DMS79 treated with DMSO at 0.1 percent for 48 hours (cell line): ENCODE measurements at regions not wholly inside any gene's neighbourhood (a gene's known extent, or its start where the extent isn't known, plus 50 kb on each side); places are given as distances from the start of the nearest gene placed in this dataset.
"Not testable (repeated sequence)": the region's sequence is repeated elsewhere in the genome, so short reads cannot be mapped to it uniquely, and the experiment has no call there.

Source experiments
- DNase-seq: peaks from one replicate; lab custom pipeline; 2025; lab: John Stamatoyannopoulos, UW

DNA sequence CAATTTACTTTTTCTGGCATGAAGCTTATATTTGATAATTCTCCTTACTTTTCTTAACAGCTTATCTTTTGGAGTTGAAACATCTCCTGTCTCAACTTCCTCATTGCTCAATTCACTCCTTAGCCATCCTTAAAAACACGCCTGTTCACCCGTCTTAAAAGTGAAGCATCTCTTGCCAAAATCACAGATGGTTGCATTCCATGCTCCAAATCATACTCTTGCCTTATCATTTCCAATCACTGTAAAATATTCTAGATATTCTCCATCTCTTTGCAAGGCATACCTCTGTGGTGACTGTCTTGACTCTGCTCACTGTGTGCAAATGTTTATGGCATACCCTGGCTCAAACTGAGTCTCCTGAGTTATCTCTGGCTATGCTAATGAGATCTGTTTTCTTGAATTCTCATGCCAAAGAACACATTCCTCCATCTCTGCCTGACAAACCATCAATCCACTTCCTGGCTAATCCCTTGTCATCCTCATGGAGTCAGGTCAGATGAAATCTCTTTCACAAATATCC is 1393.3 kb downstream of the CDY2B start:
- DNase-seq: no peak

DNA sequence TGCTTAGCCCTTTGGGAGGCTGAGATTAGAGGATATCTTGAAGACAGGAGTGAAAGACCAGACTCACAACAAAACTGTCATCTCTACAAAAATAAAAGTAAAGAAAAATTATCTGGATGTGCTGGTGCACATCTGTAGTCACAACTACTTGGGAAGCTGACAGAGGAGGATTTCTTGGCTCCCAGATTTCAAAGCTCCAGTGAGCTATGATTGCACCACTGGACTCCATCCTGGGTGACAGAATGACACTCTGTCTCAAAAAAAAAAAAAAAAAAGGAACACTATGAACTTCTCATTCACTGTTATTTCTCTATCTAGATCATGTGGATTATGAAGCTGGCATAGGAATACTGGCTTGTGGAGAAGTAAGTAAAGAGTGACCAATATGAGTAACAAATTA is 1400.0 kb downstream of the CDY2B start:
- DNase-seq: no peak

DNA sequence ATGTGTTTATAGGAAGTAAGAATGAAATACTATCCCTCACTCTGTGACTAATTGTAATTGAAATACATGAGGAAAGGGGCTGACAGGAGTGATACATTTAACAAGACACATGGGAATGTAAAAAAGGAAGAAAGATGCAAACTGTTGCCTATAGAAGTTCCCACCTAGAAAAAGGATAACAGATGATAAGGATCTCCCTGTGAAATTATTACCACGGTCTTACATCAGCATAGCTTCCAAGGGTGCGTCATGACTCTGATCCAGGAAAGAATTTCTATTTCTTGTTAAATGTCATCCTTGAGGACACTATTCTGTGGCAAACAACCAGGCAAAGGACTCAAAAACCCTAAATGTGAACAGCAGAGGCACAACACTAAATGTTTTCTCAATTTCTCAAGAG is 1406.0 kb downstream of the CDY2B start:
- no peak for DNase-seq

DNA sequence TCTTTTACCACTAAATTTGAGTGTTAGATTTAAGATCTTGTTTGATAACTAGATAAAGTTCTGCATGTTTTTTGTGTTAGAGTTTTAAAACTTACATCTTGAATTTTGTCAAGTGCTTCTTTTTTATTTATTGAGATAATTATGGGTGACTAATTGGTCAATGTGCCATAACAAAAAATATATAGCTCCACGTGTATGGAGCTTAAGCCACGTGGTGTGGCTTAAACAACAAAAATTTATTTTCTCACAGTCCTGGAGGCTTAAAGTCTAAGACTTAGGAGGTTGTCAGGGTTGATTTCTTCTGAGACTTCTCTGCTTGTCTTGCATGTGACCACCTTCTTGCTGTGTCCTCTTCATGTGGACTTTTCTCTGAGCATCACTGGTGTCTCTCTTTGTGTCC is 1425.2 kb downstream of the CDY2B start:
- no peak for DNase-seq

DNA sequence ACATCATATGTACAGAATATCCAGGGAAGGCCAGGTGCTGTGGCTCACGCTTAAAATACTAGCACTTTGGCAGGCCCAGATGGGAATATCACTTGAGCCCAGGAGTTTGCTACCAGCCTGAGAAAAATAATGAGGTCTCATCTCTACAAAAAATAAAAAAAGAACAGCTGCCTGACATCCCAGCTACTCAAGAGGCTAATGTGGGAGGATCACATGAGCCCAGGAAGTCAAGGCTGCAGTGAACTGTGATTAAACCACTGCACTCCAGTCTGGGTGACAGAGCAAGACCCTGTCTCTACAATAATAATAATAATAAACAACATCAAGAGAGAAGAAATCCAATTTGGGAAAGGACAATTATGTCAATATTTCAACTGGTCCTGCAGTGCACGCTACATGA is 1433.9 kb downstream of the CDY2B start:
- DNase-seq: no peak

DNA sequence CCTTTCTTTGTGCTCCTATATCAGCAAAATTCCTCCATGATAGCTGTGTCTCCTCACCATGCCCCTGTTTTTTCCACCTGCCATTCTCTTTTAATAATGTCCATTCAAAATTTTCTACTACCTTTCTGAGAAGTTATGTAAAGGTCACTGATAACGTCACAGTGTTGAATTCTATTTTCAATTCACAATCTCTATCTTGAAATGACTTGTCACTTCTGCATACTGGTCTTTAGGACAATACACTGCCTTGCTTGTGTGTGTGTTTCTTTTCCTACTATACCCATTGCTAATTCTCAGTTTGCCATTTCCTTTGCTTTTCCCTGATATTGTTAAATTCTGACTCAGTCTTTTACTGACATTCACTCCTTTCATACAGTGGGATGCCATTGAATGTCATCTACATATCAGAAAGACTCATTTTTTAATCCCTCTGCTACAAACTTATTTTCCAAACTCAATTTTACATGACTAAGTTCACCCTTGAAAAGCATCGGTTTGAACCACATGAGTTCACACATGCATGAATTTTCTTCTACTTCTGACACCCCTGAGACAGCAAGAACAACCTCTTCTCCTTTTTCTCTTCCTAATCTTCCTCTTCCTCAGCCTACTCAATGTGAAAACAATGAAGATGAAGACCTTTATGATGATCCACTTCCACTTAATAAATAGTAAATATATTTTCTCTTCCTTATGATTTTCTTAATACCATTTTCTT is 1470.7 kb downstream of the CDY2B start:
- not testable (repeated sequence) for DNase-seq

DNA sequence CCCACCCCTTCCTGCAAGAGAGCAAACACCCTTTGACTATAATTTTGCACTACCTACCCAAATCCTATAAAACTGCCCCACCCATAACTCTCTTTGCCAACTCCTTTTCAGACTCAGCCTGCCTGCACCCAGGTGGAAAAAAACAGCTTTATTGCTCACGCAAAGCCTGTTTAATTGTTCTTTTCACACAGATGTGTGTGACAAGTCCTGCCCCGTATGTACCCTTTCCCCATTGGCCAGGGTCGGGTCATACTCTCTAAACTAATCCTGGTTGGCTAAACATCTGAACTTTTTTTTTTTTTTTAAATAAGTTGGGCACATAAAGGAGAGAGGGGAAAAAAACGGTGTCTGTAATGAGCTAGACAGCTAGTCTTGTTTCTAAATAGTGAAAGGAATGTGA is 1500.6 kb downstream of the CDY2B start:
- DNase-seq: not testable (repeated sequence)

DNA sequence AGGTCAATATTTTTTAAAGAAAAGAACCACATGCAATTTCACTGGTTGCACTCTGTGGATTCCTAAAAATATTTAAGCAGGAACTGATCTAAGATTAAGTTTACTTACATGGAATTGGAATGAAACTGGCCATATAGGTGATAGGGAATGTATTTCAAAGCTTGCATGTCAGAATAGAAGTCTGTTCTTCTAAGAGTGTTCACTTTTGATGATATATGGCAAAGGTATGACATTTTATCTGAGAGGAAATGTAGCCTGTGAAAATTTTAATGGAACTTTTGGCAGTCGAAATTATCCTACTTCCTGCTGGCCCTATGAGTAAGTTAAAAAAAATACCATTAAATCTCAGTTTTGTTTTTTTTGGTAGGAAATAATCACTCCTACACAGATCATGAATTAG is 1538.4 kb downstream of the CDY2B start:
- DNase-seq: not testable (repeated sequence)

DNA sequence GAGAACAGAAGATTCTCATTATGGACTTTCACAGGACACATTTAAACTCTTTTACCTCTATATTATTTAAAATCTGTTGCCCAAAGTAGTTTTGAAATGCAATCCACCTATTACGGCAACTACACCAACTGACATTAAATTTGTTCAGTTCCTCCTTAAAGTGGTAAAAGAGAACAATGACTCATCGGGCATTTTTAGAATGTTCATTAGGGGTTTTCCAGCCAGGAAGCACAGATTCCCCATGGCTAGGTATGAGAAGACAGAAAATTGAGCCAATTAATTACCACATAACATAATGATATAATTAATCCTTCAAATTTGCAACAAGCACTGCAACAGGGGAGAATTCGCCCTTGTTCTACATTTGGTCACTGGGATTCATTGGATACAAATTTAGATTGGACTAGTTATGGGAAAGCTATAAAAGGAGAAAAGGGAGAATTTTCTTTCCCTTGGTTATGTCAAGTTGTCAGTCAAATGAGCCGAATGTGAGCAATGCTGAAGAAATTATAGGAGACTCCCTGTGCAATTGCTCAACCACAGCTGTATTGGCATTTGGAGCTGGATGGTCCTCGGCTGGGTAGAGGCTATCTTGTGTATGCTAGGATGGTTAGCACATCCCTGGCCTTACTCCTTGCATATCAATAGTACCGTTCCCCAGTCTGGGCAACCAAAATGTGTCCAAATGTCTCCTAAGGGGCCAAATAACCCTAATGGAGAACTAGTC is 1549.8 kb downstream of the CDY2B start:
- not testable (repeated sequence) for DNase-seq

DNA sequence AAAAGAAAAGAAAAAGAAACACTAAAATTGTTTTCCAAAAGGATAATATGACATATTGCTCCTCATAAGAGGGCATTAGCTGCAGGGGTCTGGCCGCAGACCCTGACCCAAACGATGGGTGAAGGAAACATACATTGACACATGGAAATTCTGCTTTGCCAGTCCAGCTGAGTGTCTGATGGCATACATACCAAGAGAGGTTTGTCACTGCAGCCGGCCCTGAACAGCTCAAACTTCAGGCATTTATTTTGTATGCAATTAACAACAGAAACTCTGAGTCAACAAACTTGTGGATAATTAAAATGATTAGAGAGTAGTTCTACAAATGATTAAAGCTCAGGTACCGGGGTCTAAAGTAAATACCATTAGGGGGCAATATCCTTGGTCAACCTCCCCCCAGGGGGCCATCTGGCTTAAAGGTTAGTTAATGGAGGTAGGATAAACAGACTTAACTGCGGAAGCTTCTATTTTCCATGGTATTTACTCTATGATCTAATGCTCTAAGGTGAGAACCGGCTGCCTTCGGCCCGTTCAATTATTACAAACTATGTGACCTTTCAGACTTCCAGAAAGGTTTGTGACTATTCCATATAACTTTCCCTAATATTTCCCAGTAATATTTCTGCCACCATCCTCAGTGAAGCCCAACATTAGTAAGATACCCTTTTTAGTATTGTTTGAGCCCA is 1550.7 kb downstream of the CDY2B start:
- DNase-seq: not testable (repeated sequence)
